LoVo (cell line): ENCODE measurements at regions not wholly inside any gene's neighbourhood (a gene's known extent, or its start where the extent isn't known, plus 50 kb on each side); places are given as distances from the start of the nearest gene placed in this dataset.
"Not testable (repeated sequence)": the region's sequence is repeated elsewhere in the genome, so short reads cannot be mapped to it uniquely, and the experiment has no call there.

Experiments used
- DNase-seq: peaks from one replicate; pipeline ENCODE4 v3.0.0-alpha.2; 2016; ENCODE audit warnings: low spot score

- no peak for DNase-seq
Observed at GRCh38 chr2:184338771-184339170, 259.6 kb upstream of the ZNF804A start.

- no peak for DNase-seq
Observed at GRCh38 chr2:184339966-184340365, 258.4 kb upstream of the ZNF804A start.

DNA sequence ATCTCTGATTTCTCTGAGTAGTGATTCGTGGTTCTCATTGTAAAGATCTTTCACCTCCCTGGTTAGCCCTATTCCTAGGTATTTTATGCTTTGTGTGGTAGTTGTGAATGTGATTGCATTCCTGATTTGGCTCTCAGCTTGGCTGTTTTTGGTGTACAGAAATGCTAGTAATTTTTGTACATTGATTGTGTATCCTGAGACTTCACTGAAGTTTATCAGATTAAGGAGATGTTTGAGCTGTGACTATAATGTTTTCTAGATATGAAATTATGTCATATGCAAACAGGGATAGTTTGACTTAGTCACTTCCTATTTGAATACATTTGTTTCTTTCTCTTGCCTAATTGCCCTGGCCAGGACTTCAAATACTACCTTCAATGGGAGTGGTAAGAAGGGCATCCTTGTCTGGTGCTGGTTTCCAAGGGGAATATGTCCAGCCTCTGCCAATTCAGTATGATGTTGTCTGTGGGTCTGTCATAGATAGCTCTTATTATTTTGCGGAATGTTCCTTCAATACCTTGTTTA is 251.9 kb upstream of the ZNF804A start:
- DNase-seq: no peak

DNA sequence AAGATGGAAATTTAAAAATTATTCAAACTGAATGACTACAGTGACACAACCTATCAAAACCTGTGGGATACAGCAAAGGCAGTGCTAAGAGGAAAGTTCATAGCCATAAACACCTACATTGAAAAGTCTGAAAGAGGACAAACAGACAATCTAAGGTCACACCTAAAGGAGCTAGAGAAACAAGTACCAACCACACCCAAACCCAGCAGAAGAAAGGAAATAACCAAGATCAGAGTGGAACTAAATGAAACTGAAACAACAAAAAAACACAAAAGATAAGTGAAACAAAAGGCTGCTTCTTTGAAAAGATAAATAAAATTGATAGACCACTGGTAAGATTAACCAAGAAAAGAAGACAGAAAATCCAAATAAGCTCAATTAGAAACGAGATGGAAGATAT is 247.2 kb upstream of the ZNF804A start:
- DNase-seq: no peak

- DNase-seq: no peak
Observed at GRCh38 chr2:184357033-184357432, 241.3 kb upstream of the ZNF804A start.

- no peak for DNase-seq
Observed at GRCh38 chr2:184359379-184359778, 238.9 kb upstream of the ZNF804A start.

DNA sequence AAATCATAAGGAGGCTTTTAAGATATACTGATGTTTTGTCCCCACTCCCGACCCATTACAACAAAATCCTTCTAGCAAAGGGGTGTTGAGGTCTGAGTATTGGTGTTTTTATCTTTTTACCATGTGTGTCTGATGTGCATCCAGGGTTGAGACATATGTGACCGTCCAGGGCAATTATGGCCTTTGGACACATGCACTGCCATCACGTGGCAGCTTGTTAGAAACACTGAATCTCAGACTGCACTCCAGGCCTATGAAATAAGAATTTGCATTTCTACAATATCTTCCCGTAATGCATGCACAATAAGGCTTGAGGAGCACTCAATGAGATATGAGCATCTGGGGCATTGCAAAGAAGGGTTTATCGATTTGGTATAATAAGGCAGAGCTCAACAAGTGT is 235.1 kb upstream of the ZNF804A start:
- DNase-seq: no peak

DNA sequence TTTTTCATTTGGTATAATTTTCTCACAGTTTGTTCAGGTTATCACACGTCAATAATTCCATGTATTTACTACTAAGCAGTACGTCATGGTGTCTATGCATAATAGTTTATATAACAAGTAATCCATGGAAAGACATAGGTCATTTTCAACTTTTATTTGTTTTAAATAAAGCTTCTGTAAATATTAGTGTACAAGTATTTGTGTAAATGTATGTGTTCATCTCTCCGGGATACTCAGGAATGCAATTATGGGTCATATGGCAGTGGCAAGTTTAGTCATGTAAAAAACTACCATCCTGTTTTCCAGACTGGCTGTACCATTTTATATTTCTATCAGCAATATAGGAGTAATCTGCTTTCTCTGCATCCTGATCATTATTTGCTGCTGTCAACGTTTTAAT is 231.1 kb upstream of the ZNF804A start:
- DNase-seq: no peak

DNA sequence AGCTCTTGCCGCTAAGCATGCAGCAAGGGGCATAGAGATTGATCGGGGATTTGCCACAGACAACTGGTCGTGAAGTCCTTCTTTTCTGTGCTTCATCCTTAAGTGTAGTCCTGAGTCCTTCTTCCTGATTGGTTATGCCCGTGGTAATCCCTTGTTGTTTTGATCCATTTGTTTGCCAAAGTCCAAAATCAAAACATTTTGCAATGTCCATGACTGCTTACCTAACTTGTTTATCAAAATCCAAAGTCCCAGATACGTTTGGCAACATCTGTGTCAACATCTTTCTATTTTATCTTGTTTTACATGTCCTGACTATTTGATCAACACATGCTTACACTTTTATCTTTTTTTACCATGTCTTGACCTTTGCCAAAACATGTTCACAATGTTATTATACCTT is 229.0 kb upstream of the ZNF804A start:
- no peak for DNase-seq

GRCh38 chr2:184370954-184371353 is 227.4 kb upstream of the ZNF804A start:
- DNase-seq: no peak

DNA sequence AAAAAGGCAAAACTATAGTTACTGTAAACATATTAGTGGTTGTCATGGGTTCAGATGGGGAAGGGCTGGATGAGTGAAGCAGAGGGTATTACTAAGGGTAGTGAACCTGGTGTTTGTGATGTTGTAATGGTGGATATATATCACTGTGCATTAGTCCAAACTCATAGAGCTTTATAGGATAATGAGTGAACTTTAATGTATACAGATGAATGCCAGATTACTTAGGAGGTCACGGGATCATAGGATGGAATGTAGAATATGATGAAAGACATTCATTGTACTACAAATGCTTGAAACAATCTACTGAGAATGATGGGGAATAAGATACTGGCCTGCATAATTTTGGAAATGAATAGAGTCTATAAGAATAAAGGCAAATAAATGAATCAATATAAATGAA is 226.7 kb upstream of the ZNF804A start:
- no peak for DNase-seq

DNA sequence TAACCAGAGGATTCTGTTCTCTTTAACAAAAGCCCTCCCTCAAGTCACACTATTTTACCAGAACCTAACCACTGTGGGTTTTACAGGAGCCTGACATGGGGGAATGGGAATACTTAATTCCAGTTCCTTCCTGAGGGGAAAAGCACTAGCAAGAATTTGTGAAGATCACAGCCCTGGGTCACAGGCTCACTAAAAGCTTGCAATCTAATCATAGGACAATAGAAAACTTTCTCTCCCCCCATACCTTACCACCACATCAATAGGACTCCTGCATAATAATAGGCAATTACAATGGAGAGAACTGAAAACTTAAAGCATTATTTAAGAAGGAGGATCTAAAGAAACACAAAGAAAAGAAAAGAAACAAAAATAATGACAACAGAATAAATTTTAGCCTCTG is 225.8 kb upstream of the ZNF804A start:
- DNase-seq: no peak

DNA sequence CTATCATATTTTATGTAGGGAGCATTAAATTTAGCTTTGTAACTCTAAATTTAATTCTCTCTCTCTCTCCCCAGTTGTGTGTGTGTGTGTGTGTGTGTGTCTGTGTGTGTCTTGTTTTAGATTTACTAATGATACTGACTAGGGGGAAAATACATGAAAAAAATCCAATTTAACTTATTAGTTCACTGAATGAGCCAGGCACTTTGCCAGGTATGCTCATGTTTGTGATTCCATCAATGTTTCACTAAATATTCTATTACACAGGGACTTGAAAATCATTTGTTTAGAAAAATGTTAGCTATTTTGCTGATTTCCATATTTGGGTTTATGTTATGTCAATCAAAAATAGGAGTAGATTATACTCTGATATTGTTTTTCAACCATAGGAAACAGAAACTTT is 203.7 kb upstream of the ZNF804A start:
- no peak for DNase-seq

DNA sequence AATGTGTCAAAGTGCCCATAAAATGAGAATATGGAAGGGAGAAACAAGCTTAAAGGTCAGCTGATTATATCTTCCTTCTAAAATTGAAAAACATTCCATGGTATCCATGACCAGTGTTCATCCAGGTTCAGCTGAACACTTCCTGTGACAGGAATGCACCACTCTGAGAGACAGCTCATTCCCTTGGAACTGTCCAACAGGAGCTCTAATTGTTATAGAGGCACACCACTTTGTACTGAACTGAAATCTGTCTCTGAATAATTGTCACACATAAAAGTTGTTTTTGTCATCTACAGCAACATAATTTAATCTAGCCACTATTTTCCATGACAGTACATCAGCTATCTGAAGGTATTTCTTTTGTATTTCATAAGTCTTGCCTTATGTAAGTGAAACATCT is 195.9 kb upstream of the ZNF804A start:
- DNase-seq: no peak

- not testable (repeated sequence) for DNase-seq
Observed at GRCh38 chr2:184407041-184407630, 191.2 kb upstream of the ZNF804A start.

DNA sequence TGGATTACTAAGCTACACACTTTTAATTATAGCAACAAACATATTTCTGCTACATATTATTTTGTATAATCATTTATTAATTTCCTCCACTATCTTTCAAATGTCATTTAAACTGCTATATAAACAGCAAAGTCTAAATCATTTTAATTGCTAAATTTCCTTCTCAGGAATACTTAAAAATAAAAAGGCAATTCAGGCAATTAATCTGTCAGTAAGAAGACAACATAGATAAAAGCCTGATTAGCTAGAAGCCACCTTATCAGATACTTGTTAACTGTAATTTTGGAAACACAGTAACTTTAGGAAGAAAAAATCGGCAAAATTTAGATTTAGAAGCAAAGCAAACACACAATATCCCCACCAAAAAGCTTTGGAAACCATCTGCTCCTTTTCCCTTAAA is 188.2 kb upstream of the ZNF804A start:
- DNase-seq: no peak

DNA sequence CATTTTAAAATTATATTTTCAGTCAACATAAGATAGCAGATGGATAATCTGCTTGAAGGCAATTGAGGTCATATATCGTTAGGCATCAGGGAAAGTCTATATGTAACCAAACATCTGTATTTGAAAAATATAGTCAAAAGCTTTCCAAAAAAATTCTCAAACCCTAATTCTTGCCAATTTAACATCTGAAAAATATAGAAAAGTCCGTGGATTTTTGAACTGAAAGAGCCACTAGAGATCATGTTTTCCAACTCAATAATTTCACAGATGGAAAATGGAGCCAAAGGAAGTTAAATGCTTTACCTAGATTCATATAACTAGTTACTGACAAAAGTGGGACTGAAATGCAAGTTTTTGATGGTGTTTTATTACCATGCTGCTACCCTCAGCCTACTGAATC is 185.1 kb upstream of the ZNF804A start:
- no peak for DNase-seq

GRCh38 chr2:184413671-184414229 is 184.6 kb upstream of the ZNF804A start:
- DNase-seq: no peak

DNA sequence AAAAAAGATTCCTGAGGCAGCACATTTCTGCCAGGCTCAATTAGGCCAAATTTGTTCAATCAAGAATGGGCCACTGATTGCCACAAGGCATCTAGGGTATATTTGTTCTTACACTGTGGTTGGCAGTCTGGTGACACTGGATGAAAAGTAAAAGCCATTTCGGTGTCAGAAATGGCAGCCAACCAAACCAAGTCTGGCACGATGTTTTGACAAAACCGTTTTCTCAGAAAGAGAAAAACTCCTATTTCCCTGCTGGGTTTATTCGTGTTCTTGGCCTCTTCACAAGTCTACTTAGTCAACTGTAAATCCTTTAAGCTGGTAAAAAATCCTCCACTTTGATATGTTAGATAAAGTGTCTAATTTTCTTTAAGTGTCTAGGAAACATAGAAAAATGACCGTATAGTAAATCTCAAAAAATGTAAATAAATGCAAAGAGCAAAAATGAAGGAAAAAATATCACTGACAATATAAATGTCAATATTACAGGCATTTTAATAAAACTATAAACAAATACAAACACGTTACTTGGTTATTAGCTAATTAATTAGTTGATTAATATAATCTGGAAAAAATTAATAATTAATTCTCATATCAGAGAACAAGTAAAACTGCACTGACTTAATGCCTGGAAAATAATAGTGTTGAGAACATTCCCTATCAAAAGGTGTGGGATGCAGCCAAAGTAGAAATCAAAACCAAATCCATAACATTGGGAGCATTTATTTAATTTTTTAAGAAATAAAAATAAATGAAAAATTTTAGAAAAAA is 182.0 kb upstream of the ZNF804A start:
- no peak for DNase-seq

- DNase-seq: no peak
Observed at GRCh38 chr2:184419744-184420143, 178.6 kb upstream of the ZNF804A start.

DNA sequence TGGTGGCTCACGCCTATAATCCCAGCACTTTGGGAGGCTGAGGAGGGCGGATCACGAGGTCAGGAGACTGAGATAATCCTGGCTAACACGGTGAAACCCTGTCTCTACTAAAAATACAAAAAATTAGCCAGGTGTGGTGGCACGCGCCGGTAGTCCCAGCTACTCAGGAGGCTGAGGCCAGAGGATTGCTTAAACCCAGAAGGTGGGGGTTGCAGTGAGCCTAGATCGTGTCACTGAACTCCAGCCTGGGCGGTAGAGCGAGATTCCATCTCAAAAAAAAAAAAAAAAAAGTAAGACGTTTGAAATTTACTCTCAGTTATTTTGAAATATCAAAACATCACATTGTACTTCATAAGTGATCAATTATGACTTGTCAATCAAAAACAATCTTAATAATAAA is 176.9 kb upstream of the ZNF804A start:
- DNase-seq: not testable (repeated sequence)

- DNase-seq: no peak
Observed at GRCh38 chr2:184425083-184425482, 173.2 kb upstream of the ZNF804A start.

- no peak for DNase-seq
Observed at GRCh38 chr2:184444217-184444616, 154.1 kb upstream of the ZNF804A start.
